COLO668 (cell line): ENCODE measurements at regions not wholly inside any gene's neighbourhood (a gene's known extent, or its start where the extent isn't known, plus 50 kb on each side); places are given as distances from the start of the nearest gene placed in this dataset.

ENCODE experiments used
- DNase-seq: peaks from one replicate; lab custom pipeline; 2025; ENCODE audit not compliant: unreplicated experiment; lab: John Stamatoyannopoulos, UW

DNA sequence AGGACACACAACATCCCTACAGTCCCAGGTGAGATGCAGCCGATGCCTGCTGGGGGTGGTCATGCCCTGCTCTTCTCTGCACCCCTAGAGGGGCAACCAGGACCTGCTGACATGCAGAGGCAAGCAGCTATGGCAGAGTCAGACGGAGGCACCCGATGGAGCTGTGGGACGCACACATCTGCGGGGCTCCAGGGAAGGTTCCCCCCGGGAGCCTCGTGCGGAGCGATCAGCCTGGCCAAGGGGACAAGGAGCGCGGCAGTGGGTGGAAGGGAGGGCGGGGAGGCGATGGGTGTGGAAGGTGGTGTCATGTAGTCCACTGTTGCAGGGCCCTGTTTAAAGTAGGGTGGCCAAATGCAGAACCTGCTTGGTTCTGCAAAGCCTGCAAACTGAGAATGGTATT is 143.0 kb upstream of the AJAP1 start:
- DNase-seq, result no peak

DNA sequence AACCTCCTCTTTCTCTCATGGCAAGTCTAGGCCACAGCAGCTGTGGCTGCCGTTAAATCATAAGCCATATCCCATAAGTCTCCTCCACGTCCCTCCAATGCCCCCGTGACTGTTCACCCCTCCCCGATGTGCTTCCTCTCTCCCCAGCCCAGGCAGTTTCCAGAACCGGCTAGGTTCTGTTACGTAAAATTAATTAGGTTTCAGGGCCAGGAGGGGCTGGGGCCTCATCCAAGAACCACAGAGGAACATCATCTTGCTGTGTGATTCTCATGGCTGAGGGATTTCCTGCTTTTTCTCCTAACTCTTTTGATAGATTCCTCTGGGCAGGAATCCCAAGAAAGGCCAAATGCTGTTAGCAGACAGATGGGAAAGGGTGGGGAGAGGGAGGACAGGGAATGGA is 141.8 kb upstream of the AJAP1 start:
- no peak for DNase-seq

DNA sequence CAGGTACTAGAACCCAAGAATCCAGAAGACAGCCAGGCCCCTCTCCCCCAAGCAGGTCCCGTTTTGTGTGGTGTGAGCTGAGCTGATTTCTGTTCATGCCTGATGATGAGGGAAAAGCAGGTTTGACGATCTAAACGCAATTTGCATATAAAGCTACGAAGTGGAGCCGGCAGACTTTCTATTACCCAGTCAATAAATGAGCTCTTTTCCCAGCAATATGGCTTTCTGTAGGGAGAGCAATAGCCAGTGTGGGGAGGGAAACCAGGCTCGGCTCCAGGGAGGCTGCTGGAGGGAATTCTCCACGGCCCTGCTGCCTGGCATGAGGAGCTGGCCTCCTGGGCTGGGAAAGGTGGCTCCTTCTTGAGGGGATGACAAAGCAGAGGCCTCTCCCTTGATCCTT is 140.7 kb upstream of the AJAP1 start:
- DNase-seq, result no peak

DNA sequence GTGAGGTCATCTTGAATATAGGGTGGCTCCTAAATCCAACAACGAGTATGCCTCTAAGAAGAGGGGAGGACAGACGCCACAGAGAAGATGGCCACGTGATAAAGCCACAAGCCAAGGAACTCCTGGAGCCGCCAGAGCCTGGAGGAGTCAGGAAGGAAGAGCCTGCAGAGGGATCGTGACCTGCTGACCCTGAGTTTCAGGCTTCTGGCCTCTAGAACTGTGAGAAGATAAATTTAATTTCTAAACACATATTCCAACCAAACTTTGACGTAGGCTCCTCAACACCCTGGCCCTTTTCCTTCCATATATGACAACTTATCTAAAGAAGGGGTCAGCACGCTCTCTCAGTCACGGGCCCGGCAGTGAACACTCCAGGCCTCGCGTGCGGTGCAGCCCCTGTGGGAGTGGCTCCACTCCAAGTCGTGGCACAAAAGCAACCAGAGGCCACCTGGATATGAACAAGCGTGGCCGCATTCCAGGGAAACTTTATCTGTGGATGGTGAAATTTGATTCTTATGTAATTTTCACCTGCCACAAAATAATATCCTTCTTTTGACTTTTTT is 138.6 kb upstream of the AJAP1 start:
- no peak for DNase-seq

DNA sequence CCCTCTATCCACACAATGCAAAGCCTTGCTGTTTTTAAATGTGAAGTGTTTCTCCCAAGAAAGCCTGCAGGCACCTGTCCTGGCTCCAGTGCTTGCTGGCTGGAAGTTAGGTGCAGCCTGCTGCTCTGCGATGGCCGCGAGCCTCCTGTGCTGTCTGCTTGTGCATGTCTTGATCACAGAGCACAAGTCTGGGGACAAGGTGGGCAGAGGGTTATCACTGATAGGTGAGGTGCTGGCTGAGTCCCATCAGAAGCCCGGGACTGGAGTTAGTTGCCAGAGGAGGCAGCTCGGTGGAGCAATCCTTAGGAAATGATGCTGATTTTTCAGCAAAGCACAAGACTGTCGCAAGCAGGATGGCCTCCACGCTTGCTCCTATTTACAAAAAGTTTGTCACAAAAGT is 137.8 kb upstream of the AJAP1 start:
- DNase-seq, result no peak

DNA sequence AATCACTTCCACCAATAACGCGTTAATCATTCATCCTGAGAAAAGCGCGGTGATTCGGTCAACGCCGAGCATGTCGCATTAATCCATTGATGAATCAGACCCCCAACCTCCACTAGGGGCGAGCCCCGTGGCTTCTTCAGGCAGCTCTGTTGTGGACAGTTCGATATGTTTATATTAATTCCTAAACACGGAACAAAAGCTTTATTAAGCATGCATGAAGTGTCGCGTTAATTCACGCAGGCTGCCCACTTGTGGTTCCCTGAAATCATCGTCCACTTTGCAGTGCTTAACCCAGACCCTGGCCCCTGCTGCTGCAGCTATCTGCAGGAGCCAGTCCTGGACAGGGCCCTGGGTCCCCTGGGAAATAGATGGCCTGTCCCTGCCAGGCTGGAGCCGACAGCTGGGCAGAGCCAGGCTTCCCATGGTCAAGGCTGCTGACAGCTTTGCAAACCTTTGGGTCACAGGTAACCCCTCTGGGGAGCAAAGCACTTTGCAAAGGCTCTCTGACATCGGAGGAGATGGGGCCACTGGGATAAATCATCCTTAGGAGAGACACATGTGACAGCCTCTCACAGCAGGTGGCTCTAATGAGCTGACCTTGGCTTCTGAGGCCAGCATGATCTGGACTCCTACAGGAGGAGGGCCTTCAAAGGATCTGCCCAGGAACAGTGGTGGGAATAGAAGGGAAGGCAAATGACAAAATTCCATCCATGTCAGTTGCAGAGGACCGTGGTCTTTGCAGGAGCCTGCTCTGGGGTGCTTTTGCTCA is 137.0 kb upstream of the AJAP1 start:
- no peak for DNase-seq

DNA sequence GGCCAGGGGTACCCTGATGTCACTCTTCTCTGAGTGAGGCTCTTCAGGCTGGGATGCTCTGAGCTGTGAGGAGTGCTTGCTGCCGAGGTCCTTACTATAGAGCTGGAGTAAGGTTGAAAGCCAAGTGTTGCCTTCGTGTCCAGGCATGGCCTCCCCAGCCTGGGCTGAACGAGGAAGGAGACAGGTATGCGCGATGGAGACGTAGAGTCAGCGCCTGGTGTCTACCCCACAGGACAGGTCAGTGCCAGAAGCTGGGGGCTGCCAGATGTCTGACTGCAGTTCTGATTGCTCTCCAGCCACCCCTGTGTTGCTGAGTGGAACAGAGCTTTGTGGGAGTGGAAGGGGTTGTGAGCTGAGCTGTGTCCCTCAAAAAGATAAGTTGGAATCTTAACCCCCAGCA is 135.8 kb upstream of the AJAP1 start:
- DNase-seq, result no peak

DNA sequence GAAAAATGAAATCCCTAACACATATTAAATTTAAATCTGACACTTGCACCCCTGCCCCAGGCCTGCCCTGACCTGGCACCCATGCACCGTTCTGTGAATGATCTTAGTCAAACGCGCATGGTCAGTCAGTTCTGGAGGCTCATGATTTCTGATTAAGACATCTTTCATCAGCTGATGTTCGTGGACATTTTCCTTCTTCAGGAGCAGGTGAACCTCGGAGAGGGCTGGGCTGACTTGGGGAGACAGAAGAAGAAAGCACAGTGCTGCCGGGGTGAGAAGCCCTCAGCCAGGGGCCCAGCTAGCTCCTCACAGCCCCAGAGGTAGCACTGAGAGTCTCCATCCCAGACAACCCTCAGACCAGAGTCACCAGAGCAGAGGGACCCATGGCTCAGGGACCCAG is 134.5 kb upstream of the AJAP1 start:
- DNase-seq, result no peak

DNA sequence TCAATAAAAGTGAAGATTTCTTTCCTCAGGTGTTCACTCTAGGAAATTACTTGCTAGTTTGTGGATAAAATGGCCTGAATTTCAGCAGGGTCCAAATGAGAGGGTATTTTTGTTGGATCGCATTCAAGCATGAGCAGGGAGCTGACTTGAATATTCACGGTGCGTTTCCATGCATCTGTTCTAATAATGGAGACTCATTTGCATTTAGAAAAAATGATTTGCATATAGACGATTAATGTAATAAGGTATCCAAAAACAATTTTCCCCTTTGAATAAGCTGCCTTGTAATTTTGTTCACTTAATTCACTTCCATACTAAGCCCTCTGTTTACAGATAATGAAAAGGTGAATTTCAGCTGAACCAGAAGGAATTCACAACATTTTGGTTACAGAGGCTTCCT is 130.9 kb upstream of the AJAP1 start:
- no peak for DNase-seq

DNA sequence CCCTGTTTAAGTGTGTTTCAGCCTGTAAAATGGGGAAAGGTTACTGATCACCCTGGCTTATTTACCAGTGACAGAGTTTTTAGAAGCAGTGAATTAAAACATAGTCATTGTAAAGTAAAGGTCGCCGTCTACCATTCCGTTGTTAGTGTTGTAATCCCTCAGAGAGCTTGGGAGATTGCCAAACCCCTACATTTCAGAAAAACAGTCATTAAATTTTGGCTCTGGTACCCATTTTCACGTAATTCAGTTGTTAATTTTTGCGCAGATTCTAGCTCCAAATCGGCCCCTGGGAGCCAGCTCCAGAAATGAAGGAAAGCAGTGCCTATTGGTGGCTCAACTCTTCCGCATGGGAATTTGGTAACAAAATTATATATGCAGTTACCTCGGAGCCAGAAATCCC is 127.7 kb upstream of the AJAP1 start:
- DNase-seq, result no peak

DNA sequence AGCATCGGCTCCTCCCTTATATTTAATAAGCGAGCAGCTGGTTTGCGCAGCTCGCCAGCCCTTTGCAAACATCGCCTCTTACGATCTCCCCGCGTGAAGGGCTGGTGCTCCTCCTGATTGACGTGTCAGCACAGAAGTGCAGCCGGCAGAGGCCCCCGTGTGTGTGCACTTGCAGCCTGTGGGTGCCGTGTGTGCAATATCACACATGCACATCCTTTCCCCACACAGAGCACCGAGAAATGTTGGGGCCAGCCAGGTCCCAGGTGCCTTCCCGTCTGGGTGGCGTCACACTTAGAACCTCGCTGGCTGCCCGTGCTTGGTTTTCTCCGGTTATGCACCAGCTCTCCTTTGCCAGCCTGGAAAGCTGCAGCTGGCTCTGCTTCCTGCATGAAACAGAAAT is 126.6 kb upstream of the AJAP1 start:
- DNase-seq, result peak; percentile 19

DNA sequence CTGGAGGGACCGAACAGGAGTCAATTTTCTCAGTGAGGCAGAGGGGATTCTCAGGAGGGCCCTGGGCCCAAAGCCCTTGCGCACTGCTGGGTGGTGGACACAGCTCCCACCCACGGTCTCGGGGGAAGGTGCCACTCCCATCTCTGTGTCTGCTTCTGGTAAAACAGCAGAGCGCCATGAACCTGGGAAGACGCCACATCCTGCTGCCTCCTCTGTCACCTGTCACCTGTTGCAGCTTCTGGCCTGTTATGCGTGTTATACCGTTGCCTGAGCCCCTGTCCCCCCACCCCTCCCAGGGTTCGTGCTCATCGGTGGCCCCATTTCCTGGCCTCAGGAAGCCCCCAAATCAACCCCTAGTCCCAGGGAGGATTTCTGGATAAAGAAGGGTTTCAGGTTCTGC is 125.8 kb upstream of the AJAP1 start:
- no peak for DNase-seq

DNA sequence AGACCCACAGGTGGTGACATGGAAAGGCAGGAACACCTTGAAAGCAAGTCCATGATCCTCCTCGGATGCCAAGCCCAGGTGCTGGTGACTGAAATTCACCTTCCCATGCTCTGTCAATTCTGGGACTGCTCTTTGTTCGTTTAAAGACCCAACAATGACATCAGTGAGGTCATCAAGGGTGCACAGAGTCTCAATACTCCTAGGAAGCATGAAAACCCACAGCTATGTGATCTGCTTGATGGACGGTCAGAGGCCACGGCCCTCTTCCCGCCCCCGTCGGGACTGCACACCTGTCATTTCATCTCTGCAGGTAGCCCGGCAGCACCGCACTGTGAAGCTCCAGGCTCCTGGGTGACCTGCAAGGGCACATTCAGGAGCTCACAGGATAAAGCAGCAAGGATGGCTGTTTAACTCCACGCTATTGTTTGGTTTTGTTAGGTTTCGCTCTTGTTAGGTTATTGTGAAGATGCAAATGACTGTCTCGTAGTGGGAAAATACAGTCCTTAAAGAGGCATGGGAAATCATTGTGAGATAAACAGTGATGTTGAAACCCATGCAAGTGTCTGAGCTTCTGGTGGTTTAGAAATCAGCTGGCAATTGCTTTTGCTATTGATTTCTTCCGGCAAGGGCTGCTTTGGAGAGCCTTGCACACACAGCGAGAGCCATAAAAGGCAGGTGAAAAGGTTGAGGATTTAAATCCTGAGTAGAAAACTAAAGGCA is 124.8 kb upstream of the AJAP1 start:
- no peak for DNase-seq

DNA sequence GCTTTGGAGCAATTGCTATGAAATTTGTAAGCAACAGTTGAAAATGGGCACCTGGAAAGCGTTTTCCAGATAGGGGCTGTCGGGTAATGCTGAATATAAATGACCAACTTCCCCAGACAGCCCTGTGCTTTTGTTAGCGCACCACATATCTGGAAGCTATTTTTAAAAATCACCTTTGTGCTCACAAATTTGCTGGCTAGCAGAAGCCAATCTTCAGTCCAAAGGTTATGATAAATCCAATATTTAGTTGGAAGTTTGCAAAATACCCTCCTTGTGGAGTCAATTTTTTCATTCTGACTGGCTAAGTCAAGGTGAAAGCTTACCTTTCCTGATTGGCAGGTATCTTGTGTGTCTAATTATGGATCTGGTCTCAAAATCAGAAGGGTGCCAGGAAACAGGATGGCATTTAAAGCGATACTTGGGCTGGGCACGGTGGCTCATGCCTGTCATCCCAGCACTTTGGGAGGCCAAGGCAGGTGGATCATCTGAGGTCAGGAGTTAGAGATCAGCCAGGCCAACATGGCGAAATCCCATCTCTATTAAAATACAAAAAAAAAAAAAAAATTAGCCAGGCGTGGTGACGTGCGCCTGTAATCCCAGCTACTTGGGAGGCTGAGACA is 124.1 kb upstream of the AJAP1 start:
- DNase-seq, result no peak

DNA sequence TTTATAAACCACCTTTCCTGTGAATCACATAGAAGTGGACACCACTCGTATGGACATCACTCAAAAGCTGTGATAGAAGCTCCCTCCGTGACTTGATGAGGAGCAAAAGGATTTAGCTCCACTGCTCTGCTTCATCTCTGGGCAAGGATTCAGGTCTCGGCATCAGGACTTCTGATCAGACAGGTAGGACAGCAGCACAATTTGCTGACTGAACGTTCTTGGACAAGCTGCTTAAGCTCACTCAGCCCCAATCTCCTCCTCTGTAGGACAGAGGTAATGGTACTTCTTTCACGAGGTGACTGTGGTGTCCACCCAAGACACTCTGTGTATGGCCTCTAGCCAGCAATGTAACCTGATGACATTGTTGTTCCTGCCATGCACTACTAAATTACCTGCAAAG is 122.6 kb upstream of the AJAP1 start:
- DNase-seq, result no peak

DNA sequence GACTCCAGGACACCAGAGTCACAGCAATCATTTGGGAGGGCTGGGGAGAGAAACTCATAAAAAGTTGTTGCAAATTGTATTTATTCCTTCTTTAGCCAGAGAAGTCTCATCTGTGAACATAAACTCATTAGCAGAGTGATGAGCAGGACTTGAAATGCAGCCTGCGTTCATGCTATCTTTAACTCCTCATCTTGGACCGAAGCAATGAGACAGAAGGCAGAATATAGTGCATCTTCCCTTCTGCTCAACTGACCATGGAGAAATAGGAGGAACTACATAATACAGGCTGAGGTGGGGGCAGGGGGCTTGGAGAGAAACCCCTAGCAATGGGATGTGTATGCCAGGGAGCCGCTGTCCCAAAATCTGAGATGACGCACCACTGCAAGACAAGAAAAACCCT is 121.8 kb upstream of the AJAP1 start:
- no peak for DNase-seq

DNA sequence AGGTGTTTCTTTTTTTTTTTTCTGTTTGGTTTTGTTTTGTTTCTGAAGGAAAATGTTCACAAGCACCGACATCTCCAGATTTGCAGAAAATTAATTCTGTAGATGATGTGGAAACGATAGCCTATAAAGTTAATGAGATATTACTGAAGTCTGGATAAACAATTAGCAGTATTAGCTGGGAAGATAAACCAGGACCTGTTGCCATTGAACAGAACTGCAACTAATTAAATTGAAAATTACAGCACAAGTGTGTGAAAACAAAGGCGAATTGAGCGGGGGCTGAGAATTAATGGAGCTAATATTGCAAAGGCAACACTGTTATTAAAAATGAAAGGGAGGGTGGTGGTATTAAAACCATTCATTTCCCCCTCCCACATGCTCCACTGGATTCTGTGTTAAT is 107.5 kb upstream of the AJAP1 start:
- DNase-seq, result no peak

DNA sequence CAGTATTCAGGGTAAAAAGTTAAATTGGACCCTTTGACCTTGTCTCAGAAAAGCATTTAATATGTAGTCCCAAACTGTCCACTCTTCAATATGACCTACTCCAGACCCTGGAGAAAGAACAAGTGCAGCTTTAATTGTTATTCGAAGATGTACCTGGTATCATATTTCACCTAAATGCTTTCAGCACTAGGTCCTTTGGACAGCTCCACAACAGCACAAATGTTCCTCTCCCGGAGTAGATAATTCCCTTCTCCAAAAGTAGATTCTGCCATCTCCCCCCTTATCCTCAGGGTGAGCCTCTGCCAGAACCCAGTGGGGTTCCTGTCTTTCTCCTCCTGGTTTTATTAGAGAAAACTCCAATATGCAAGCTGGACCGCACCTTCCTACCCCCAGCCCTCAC is 104.5 kb upstream of the AJAP1 start:
- DNase-seq, result no peak

DNA sequence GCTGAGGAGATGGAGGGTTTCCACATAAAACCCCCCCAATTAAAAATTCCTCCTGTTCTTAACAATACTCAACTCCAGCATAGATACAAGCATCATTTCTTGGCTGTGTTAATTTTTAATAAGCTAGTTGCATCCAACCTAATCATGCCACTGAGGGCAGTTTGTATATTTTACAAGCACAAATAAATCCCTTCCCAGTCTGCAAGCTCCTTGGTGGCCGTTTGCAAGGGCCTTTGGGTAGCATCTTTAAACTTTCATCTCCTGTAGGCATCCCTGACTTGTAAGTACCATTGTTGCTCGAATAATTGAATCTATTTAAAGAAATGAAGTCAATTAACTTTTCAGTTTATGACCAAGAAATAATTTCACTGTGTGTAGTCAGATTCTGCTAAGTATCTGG is 103.5 kb upstream of the AJAP1 start:
- DNase-seq, result no peak

DNA sequence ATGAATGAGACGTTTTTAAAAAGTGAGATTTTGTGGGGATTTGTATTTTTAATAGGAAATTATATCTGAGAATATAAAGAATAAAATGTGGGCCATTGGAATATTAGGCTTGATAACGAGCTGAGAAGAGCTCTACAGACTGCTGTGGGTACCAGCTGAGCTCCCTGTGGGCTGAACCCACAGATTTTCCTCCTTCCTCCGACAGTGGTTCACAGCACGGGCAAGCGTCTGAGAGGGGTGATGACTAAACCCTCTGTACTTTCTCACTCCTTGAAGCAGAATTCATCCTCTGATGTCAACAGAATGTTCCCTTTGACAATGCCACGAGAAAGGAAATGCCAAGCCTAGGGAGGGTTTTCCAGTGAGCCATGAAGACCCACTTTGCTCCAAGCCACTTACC is 102.7 kb upstream of the AJAP1 start:
- DNase-seq, result no peak

DNA sequence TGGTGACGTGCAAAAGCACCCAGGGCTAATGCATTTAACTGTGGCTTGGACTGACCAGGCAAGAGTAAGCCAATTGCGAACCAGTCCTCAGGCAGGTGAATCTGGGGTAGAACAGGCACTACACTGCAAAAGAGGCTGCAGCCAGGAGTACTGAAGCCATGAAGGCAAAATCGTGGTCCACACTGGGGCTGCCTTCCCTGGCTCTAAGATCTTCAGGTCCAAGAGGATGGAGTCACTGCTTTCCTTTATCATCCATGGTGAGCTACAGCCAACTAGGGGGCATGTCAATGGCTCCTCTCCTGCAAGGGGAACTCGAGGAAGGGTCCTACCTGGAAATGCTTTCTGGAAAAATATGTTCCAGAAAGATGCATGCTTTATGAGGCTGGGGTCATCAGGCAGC is 100.6 kb upstream of the AJAP1 start:
- no peak for DNase-seq

DNA sequence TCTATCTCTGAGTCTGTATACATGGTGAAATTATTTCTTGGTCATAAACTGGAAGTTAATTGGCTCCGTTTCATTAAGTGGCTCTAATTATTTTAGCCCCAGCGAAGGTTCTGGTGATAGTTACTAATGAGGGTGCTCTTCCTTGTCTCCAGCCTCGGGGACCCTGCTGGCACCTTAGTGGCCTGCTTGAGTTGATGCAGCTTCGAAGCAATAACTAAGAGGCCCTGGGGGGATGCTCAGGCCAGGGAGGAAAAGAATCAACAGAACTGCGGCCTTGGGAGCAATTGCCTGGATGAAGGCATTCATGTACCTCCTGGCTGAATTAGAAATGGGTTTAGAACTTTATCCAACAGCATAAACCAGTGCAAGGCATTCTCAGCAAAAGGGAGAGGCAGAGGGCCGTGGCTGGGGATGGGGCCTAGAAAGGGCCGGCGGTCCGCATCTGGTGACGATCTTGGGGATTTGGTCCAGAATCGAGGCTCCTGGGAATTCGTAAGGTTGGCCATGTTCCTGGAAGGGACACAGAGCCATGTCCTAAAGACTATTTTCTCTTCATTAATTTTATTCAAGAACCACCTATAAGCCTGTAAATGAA is 100.0 kb upstream of the AJAP1 start:
- DNase-seq, result no peak
